CD4-positive, alpha-beta T cell treated with Interleukin-1 beta for 1 hour (primary cell): ENCODE measurements at regions not wholly inside any gene's neighbourhood (a gene's known extent, or its start where the extent isn't known, plus 50 kb on each side); places are given as distances from the start of the nearest gene placed in this dataset.

Source experiments
- DNase-seq, 2 donors: peaks; one replicate each; pipeline ENCODE4 v3.0.0-alpha.2; 2020 to 2022

DNA sequence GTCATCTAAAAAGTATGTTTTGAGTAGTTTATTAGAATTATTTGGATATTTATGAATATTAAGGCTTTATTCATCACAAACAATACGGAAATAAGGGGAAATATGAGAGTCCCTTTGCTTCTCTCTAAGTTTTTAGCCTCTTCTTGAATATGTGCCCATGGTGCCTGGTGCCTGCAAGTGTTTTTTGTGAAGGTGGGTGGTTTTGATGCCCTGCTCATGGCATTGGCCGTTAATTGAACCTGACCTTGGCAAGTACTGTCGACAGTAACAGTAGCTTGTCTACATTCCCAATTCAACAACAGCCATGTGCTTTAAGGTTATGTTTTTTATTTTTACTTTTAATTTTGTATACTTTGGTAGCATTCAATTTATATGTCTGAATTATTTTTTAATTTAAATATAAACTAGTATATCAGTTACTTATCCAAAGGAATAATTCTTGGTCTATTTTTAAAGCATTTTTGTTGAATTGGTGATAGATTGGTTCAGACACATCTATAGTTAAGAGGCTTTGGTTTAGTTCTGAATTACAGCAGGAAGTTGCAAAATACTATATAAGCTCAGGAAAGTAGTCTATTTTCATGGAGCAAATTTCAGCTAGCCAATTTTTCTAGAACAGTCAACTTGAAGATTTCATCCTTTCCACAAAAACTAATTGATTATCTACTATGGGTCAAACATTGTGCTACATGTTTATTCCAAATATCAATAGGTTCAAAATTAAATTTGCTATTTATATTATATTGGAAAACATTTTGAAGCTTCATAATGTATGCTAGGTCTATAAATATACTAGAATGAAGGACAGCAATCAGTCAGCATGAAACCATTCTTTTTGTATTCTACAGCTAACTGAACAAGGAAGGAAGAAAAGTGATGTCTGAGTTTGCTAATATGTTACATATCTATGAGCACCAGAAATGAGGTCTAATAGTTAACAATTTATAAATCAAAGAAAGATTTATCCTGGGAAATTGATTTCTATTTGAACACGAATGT lies 184.4 kb downstream of the MRPL39 start:
- DNase-seq, result no peak

GRCh38 chr21:25421321-25422028 lies 185.8 kb downstream of the MRPL39 start:
- peak; percentile 65 to 78 for DNase-seq

GRCh38 chr21:25420831-25421230 lies 186.4 kb downstream of the MRPL39 start:
- no peak for DNase-seq

DNA sequence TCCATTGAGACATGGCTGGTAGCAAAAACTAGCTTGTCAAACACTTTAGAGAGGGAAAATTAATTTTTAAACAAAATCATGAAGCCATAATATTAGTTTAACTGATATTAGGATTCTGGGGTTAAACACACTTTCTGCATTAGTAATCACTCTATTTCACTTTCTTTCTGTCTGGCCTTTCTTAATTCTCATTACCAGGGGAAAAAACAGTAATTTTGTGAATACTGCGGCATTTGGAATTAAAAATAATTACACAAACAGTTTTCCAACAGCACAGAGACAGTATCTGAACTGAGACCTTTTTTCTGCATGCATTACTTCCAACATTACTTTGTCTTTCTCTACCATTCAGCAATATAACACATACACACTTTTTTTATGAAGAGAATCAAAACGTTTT lies 190.6 kb downstream of the MRPL39 start:
- no peak for DNase-seq

GRCh38 chr21:25412100-25412499 lies 195.2 kb downstream of the MRPL39 start:
- DNase-seq, result no peak

- no peak for DNase-seq
Measured at GRCh38 chr21:25409978-25410377, 197.3 kb downstream of the MRPL39 start.

DNA sequence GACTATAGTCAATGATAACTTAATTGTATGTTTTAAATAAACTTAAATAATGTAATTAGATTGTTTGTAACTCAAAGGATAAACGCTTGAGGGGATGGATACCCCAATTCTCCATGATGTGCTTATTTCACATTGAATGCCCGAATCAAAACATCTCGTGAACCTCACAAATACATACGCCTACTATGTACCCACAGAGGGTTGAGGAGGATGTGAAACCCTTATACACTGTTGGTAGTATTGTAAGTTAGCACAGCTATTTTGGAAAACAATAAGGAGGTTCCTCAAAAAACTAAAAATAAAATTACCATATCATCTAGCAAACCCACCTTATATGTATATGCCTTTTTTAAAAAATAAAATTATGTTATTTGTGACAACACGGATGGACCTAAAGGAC lies 198.6 kb downstream of the MRPL39 start:
- no peak for DNase-seq

- no peak for DNase-seq
Measured at GRCh38 chr21:25406887-25407579, 200.2 kb downstream of the MRPL39 start.

- no peak for DNase-seq
Measured at GRCh38 chr21:25405984-25406383, 201.3 kb downstream of the MRPL39 start.

- no peak for DNase-seq
Measured at GRCh38 chr21:25402134-25402961, 204.9 kb downstream of the MRPL39 start.

GRCh38 chr21:25400427-25400826 lies 206.9 kb downstream of the MRPL39 start:
- DNase-seq, result no peak

- DNase-seq, result no peak
Measured at GRCh38 chr21:25398630-25399029, 208.7 kb downstream of the MRPL39 start.

GRCh38 chr21:25396135-25396711 lies 211.1 kb downstream of the MRPL39 start:
- peak in 1 of 2 donors; percentile 14 for DNase-seq

DNA sequence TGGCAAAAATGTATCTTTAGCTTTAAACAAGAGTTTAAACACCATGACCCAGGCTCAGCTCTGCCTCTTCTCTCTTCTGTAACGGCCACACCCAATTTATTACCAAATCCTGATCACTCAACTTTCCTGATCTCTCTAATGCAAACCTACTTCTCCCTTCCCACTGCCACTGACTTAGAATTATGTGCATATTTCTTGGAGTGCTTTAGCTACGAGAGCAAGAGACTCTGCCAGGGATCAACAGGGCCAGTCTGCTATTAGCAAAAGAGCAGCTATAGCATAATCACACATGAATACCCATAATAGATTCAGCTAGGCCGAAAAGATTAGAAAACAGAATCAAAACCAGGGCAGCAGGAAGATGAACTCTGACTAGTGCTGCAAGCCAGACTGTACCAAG lies 215.5 kb downstream of the MRPL39 start:
- DNase-seq, result no peak

- no peak for DNase-seq
Measured at GRCh38 chr21:25390701-25391100, 216.6 kb downstream of the MRPL39 start.

- no peak for DNase-seq
Measured at GRCh38 chr21:25387665-25388064, 219.6 kb downstream of the MRPL39 start.

DNA sequence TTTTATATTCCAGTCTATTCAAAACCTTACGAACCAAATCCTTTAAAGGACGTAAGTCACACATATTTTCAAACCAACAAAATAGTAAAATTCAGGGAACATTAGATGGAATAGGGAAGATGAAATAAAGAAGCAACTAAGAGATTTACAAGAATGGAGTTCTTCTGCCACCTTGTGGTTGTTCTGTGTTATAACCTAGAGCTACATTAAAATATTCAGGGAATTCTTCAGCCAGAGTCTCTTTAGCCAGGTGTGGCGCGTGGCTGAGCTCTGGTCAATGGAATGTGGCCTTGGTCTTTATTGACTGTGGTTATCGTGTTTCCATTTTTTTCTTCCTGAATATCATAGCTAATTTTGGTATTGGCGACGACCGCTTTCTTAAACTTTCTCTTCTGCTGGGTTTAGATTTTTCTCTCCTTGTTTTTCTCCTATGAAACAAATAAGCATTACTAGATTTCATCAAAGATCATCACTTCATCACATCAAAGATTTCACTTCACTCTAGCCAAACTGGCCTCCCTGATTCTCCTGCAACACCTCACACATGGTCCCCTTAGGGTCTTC lies 221.3 kb downstream of the MRPL39 start:
- DNase-seq, result peak in 1 of 2 donors; percentile 35

GRCh38 chr21:25385341-25385740 lies 221.9 kb downstream of the MRPL39 start:
- no peak for DNase-seq

DNA sequence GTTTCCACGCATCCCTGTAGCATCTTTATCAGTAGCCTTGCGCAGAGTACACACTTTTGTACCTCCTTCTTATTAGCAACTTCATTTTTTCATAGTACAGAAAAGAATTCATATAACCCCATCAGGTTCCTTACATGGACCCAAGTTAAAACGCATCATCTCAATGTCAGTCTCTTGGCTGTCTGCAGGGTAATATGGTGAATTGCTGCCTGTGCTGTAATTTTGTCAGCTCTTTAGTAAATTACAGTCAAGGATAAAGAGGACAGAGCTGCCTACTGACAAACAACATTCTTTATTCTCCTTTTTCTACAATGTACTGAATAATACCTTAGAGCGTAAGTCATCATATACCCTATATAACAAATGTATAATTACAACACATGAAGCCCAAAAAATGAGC lies 222.5 kb downstream of the MRPL39 start:
- no peak for DNase-seq

- no peak for DNase-seq
Measured at GRCh38 chr21:25383545-25383944, 223.7 kb downstream of the MRPL39 start.

DNA sequence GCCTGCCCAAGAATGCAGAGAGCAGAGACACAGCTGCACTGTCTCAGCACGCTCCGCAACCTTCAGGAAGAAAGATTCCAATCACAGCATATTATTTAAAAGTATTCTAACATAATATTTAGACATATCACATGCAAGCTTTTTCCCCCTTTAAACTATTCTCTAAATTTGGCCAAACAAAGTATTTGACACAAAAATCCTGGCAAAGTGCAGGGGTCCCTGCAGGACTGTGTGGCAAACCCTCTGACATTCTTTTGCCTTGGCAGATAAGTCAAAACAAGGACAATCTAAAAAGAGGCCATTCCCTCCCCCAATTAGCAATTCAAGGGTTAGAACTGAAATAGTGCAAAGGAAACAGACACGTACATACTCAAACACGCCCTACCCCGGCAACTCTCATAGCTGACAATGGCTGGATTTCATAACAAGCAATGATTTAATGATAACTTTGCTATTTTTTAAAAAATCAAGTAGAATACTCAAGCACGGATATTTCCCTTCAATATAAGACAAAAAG lies 225.3 kb downstream of the MRPL39 start:
- no peak for DNase-seq
